ENCODE measurements at regions not wholly inside any gene's neighbourhood (a gene's known extent, or its start where the extent isn't known, plus 50 kb on each side); places are given as distances from the start of the nearest gene placed in this dataset.

DNA sequence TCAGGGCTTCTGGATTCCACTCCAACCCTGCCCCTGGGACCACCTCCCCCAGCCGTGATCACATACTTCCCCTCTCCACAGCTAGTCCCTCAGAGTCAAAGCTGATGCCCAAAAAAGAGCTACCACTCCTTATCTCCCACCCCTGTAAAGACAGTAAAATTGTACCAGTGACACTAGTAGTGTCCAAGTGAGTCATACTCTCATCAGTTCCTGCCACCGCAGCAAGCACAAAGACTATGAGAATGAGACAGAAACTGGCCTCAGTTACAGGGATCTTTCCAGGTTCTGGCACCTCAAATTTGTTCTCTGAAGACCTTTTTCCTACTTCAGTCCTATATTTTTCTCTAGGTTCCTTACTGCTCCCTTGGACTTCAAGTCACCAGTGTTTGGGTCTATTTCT is 144.2 kb downstream of the SPRY2 start:
- TF ChIP-seq, protein P1, sequence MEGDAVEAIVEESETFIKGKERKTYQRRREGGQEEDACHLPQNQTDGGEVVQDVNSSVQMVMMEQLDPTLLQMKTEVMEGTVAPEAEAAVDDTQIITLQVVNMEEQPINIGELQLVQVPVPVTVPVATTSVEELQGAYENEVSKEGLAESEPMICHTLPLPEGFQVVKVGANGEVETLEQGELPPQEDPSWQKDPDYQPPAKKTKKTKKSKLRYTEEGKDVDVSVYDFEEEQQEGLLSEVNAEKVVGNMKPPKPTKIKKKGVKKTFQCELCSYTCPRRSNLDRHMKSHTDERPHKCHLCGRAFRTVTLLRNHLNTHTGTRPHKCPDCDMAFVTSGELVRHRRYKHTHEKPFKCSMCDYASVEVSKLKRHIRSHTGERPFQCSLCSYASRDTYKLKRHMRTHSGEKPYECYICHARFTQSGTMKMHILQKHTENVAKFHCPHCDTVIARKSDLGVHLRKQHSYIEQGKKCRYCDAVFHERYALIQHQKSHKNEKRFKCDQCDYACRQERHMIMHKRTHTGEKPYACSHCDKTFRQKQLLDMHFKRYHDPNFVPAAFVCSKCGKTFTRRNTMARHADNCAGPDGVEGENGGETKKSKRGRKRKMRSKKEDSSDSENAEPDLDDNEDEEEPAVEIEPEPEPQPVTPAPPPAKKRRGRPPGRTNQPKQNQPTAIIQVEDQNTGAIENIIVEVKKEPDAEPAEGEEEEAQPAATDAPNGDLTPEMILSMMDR (IDR thresholded peaks at IDR 0.05), result no peak
- no peak for TF ChIP-seq POLR2AphosphoS5 (IDR thresholded peaks at IDR 0.05)
- no peak for TF ChIP-seq POLR2A (IDR thresholded peaks at IDR 0.05)
- H3K27me3 ChIP-seq (replicated peaks; ENCODE audit: insufficient read depth), result no peaks in the 10 kb centered on the region
- no peak overlapping the region for H3K27ac ChIP-seq
- no peaks in the 10 kb centered on the region for H3K9me3 ChIP-seq
- H3K4me1 ChIP-seq (replicated peaks), result no peaks in the 10 kb centered on the region
- no peaks in the 10 kb centered on the region for H3K36me3 ChIP-seq
- intact Hi-C loops (cut with DNase I), result no loop called here
- WGBS, result 83% methylated on average over 2 of the region's 2 CpGs
- no peak overlapping the region for H3K4me3 ChIP-seq
- DNase-seq (ENCODE audit: low spot score), result no peak

DNA sequence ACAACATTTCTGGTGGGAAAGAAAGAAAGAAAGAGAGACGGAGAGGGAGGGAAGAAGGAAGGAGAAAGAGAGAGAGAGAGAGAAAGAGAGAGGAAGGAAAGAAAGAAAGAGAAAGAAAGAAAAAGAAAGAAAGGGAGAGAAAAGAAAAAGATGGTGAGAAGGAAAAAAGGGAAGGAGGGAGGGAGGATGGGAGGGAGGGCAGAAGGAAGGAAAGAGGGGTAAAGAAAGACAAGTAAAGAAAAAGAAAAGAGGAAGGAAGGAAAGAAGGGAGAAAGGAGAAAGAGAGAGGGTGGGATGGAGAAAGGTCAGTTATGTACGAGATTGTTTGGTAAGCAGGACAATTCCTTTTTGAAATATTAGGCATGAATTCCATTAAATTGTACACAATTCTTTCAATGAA is 145.3 kb downstream of the SPRY2 start:
- no peak for DNase-seq (ENCODE audit: low spot score)
- Histone ChIP-seq H3K27me3 (replicated peaks; ENCODE audit: insufficient read depth) (no peaks in the 10 kb centered on the region), H3K36me3 (no peaks in the 10 kb centered on the region), H3K4me3 (no peak overlapping the region), H3K9me3 (no peaks in the 10 kb centered on the region), H3K4me1 (replicated peaks) (no peaks in the 10 kb centered on the region), H3K27ac (no peak overlapping the region)
- 88% methylated on average over 2 of the region's 2 CpGs for WGBS
- no peak for TF ChIP-seq POLR2A (IDR thresholded peaks at IDR 0.05)
- no peak for TF ChIP-seq POLR2AphosphoS5 (IDR thresholded peaks at IDR 0.05)
- TF ChIP-seq, protein P1 (IDR thresholded peaks at IDR 0.05), result no peak
- intact Hi-C loops (cut with DNase I), result no loop called here

DNA sequence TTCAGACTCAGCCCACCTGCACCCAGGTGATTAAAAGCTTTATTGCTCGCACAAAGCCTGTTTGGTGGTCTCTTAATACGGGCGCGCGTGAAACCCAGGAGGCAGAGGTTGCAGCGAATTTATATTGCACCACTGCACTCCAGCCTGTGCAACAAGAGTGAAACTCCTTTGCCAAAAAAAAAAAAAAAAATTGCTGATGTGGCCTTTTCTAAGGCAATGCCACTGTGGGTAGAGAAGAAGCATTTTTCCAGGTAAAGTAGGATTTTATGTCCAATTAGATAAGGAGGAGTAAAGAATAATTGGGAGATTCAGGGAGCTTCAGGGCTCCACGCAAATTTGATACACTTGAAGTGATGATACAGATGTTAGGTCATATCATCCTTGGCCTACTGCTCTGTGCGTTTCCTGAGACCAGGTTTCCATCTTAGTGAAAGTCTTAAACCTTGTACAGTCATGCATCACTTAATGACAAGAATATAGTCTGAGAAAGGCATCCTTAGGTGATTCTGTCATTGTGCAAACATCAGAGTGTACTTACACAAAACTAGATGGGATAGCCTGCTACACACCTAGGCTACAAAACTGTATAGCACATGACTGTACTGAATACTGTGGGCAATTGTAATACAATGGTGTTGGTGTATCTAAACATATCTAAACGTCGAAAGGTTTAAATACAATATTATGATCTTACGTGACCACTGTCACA is 150.9 kb downstream of the SPRY2 start:
- Histone ChIP-seq H3K4me1 (replicated peaks) (no peaks in the 10 kb centered on the region), H3K27ac (no peak overlapping the region), H3K9me3 (no peaks in the 10 kb centered on the region), H3K4me3 (no peak overlapping the region), H3K36me3 (no peaks in the 10 kb centered on the region), H3K27me3 (replicated peaks; ENCODE audit: insufficient read depth) (no peaks in the 10 kb centered on the region)
- no peak for DNase-seq (ENCODE audit: low spot score)
- intact Hi-C loops (cut with DNase I), result no loop called here
- no peak for TF ChIP-seq POLR2A (IDR thresholded peaks at IDR 0.05)
- no peak for TF ChIP-seq POLR2AphosphoS5 (IDR thresholded peaks at IDR 0.05)
- TF ChIP-seq, protein P1 (IDR thresholded peaks at IDR 0.05), result no peak
- 94% methylated on average over 11 of the region's 11 CpGs for WGBS

DNA sequence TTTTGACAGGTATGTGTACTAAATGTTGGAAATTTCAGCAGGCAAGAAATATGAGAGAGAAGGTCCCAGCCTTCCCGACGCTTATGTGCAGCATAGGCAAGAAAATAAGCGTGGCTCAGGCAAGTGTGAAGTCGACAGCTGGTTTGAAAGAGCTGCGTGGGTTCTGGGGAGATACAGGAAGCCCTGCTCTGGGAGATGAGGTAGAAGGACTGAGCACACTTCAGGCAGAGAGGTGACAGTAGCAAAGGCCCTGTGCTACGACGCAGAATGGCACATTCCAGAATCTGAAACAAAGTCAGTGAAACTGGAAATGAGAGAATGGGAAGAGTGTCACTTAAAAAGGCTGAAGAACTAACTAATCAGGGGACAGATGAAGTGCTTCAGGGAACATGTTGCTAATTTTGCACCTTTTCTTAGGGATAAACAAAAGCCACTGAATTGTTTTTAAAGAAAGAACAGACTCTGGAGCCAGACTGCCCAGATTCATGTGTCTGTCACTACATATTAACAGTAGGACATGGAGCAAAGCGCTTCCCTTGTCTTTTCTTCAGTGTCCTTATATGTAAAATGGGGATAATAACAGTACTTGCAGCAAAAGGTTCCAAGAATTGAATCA is 160.1 kb downstream of the SPRY2 start:
- intact Hi-C loops (cut with DNase I), result no loop called here
- WGBS, result 86% methylated on average over 8 of the region's 8 CpGs
- no peaks in the 10 kb centered on the region for H3K36me3 ChIP-seq

More for the DNA sequence above, 160.1 kb downstream of the SPRY2 start:
- Histone ChIP-seq H3K4me1 (replicated peaks) (no peaks in the 10 kb centered on the region), H3K27me3 (replicated peaks; ENCODE audit: insufficient read depth) (no peaks in the 10 kb centered on the region), H3K9me3 (no peaks in the 10 kb centered on the region), H3K4me3 (no peak overlapping the region), H3K27ac (no peak overlapping the region)
- no peak for DNase-seq (ENCODE audit: low spot score)
- TF ChIP-seq, protein P1 (IDR thresholded peaks at IDR 0.05), result no peak
- TF ChIP-seq POLR2A (IDR thresholded peaks at IDR 0.05) (no peak), POLR2AphosphoS5 (IDR thresholded peaks at IDR 0.05) (no peak)

Measured in prostate gland (tissue), 2 donors.